Mesodermal cell (in vitro differentiated cells): ENCODE measurements at regions not wholly inside any gene's neighbourhood (a gene's known extent, or its start where the extent isn't known, plus 50 kb on each side); places are given as distances from the start of the nearest gene placed in this dataset.

Experiments
- H3K27ac ChIP-seq: 2 replicates; pipeline ENCODE4 v1.7.0; 2013; ENCODE audit warnings: mild to moderate bottlenecking, low read depth, low read length, moderate library complexity; ENCODE audit not compliant: severe bottlenecking
- H3K36me3 ChIP-seq: 2 replicates; pipeline ENCODE4 v1.7.1; 2013; ENCODE audit warnings: mild to moderate bottlenecking, low read length, moderate library complexity; ENCODE audit not compliant: control insufficient read depth, insufficient read depth
- H3K4me1 ChIP-seq: one replicate; pipeline ENCODE4 v1.7.1; 2013; ENCODE audit warnings: mild to moderate bottlenecking, low read length; ENCODE audit not compliant: insufficient read depth, control insufficient read depth, poor library complexity, severe bottlenecking
- H3K4me3 ChIP-seq: 2 replicates; pipeline ENCODE4 v1.7.0; 2013; ENCODE audit warnings: low read length, control low read depth, mild to moderate bottlenecking; ENCODE audit not compliant: insufficient read depth, poor library complexity, severe bottlenecking; ENCODE audit errors: extremely low read depth
- H3K9me3 ChIP-seq: 2 replicates; pipeline ENCODE4 v1.7.1; 2013; ENCODE audit warnings: mild to moderate bottlenecking, low read length, moderate library complexity; ENCODE audit not compliant: control insufficient read depth
- WGBS, 2 experiments: methylation state at CpG; one replicate each; pipeline ENCODE4 v1.1.5; 2013; ENCODE audit warnings: missing lambda C conversion rate in 2 of 2; ENCODE audit not compliant: insufficient coverage in 2 of 2; 5-methylcytosine and 5-hydroxymethylcytosine counted together

DNA sequence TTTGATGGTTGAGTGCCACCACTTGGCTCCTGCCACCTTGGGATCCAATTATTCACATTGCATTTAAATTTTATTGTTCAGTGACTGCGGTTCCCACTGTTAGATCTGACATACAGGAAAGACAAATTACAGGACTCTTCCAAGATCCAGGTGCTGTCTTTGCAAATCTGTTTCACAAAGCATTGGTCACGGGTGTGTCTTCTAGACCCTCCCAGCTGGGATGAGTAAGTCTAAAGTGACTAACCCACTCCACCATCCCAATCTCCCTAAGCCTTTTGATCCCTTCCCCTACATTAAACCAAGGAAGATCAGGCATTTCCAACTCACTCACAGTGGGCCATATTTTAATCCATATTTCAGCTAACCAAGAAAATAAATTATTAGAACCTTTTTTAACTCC is 1016.3 kb upstream of the CTNND2 start:
- Histone ChIP-seq H3K36me3 (no peaks in the 10 kb centered on the region), H3K9me3 (no peaks in the 10 kb centered on the region), H3K4me1 (no peaks in the 10 kb centered on the region), H3K4me3 (no peak overlapping the region), H3K27ac (no peak overlapping the region)
- 81% methylated on average over 2 of the region's 2 CpGs; no CpG with 5 or more reads in 1 of the 2 experiments for WGBS, 2 experiments

- Histone ChIP-seq H3K9me3 (no peaks in the 10 kb centered on the region), H3K4me3 (no peak overlapping the region)
- WGBS, 2 experiments: 90% methylated on average over 2 of the region's 4 CpGs; no CpG with 5 or more reads in 1 of the 2 experiments
These were observed 1006.9 kb upstream of the CTNND2 start for GRCh38 chr5:12911156-12911555.

DNA sequence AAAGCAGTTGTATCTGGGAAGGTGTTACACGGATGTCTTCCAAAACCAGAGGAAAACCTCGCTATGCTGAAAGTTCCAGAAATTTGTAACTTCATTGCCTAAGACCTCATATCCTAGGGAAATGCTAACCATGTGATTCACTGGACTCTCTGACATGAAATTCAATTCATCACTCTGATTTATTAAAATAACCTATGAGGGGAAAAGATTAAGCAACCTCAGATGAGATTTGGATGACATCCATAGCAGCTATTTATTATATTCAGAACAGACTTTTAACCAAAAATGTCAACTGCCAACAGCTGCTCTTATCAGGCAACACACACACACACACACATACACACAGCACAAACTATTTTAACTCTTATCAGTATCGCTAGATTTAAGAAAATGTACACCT is 1006.4 kb upstream of the CTNND2 start:
- no peaks in the 10 kb centered on the region for H3K4me1 ChIP-seq

More at GRCh38 chr5:12911156-12911555, 1006.9 kb upstream of the CTNND2 start:
- Histone ChIP-seq H3K27ac (no peak overlapping the region), H3K4me1 (no peaks in the 10 kb centered on the region), H3K36me3 (no peaks in the 10 kb centered on the region)

GRCh38 chr5:12902611-12903010 is 998.4 kb upstream of the CTNND2 start:
- Histone ChIP-seq H3K9me3 (no peaks in the 10 kb centered on the region), H3K4me1 (no peaks in the 10 kb centered on the region), H3K27ac (no peak overlapping the region), H3K4me3 (no peak overlapping the region), H3K36me3 (no peaks in the 10 kb centered on the region)
- 90 to 96% methylated on average over 3 of the region's 4 CpGs for WGBS, 2 experiments

More for the DNA sequence above, 1006.4 kb upstream of the CTNND2 start:
- 85 to 93% methylated on average over 2 of the region's 3 CpGs for WGBS, 2 experiments
- Histone ChIP-seq H3K9me3 (no peaks in the 10 kb centered on the region), H3K36me3 (no peaks in the 10 kb centered on the region), H3K4me3 (no peak overlapping the region), H3K27ac (no peak overlapping the region)

DNA sequence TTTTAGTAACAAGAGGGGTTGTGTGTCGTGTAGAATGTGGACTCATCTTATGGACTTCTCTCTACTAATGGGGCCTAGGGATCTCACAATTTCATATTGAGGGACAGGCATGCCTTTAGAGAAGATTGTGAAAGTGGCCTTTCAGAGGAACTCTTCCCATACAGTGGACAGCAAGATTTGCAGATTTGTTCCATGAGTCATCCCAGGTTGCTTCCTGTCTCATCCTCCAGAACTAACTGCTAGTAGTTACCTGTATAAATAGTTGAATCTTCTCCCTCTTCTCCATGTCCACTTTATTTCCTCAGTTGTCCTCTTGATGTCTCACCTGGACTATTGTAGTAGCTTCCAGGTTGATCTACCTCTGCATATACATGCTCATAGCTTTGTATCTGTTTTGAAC is 997.5 kb upstream of the CTNND2 start:
- WGBS, 2 experiments: no CpG with 5 or more reads among the region's 1 CpG
- Histone ChIP-seq H3K36me3 (no peaks in the 10 kb centered on the region), H3K27ac (no peak overlapping the region), H3K9me3 (no peaks in the 10 kb centered on the region), H3K4me1 (no peaks in the 10 kb centered on the region), H3K4me3 (no peak overlapping the region)

DNA sequence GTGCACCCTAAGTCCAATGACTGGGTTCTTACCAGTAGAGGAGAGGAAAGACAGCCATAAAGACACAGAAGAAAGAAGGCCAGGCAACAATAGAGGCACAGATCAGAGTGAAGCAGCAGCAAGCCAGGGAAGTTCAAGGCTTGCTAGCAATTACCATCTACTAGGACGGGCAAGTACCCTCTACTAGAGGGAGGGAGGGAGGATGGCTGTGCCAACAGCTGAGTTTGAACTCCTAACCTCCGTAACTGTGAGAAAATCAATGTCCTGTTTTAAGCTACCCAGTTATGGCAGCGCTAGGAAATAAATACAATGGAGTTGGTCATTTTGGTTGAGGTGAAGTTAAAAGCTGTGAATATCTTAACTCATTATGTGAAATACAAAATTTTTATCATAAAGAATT is 991.8 kb upstream of the CTNND2 start:
- Histone ChIP-seq H3K4me1 (no peaks in the 10 kb centered on the region), H3K36me3 (no peaks in the 10 kb centered on the region), H3K27ac (no peak overlapping the region), H3K4me3 (no peak overlapping the region), H3K9me3 (no peaks in the 10 kb centered on the region)
- 100% methylated on average over 1 of the region's 3 CpGs; no CpG with 5 or more reads in 1 of the 2 experiments for WGBS, 2 experiments

DNA sequence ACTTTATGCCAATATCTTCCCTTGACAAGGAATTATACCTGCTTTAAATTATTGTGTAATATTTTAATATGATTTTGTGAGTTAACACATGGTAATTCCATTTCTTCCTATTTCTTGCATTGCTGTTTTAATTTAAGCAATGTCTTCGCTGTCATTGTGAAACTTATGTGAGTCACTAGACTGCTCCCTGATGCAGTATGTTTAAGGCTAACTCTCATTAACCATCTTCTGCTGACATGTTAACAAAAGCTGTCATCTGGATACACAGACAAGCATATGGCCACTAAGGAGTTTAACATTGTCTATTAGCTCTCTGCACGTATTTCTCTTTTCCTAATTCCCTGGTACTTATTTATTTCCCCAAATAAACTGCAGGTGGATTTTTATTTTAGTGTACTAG is 980.8 kb upstream of the CTNND2 start:
- H3K36me3 ChIP-seq: no peaks in the 10 kb centered on the region
- no peak overlapping the region for H3K4me3 ChIP-seq
- no peaks in the 10 kb centered on the region for H3K4me1 ChIP-seq
- 100% methylated on average over 1 of the region's 2 CpGs; no CpG with 5 or more reads in 1 of the 2 experiments for WGBS, 2 experiments
- H3K9me3 ChIP-seq: no peaks in the 10 kb centered on the region
- no peak overlapping the region for H3K27ac ChIP-seq

DNA sequence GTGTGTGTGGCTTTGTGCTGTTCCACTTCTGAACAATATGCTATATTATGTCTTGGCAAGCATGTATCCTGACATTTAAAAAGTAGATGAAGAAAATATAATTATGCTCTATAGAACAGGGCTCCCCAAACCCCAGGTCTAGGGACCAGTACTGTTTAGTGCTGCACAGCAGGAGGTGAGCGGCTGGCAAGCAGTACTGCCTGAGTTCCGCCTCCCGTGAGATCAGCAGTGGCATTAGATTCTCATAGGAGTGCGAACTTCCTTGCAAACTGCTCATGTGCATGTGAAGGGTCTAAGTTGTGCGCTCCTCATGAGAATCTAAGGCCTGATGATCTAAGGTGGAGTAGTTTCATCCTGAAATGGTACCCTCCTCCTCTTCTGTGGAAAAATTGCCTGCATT is 979.1 kb upstream of the CTNND2 start:
- no peaks in the 10 kb centered on the region for H3K9me3 ChIP-seq

DNA sequence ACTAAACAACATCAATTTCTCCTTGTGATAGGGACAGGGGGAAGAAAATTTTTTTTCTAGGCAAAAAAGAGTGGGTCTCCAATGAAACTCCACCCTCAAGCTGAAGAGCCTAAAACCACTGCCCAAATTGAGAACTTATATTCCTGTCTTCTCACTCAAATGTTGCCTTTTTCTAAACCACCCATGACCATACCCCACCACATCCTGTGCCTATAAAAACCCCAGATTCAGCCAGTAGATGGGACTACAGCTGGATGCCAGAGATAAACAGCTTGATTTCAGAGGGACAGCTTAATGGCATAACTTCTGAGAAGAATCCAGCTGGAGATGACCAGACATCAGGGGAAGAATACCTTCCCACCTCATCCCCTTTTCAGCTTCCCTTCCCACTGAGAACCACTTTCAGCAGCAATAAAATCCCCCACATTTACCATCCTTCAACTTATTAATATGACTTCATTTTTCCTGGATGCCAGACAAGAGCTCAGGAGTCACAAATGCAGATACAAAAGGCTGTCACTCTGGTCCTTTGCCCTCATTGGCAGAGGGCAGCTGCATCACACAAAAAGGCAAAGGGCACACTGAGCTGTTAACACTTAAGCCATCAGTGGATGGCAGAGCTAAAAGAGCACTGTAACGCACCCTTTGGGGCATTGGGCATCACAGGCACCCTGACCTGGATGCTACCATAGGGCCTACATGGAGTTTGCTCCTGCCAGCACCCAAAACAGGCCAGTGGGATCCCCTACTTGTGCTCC is 972.5 kb upstream of the CTNND2 start:
- H3K9me3 ChIP-seq: no peaks in the 10 kb centered on the region
- no peaks in the 10 kb centered on the region for H3K36me3 ChIP-seq
- no peak overlapping the region for H3K27ac ChIP-seq
- no peak overlapping the region for H3K4me3 ChIP-seq
- H3K4me1 ChIP-seq: no peaks in the 10 kb centered on the region
- WGBS, 2 experiments: 80 to 86% methylated on average over 1 of the region's 1 CpG

More for the DNA sequence above, 979.1 kb upstream of the CTNND2 start:
- WGBS, 2 experiments: 89 to 100% methylated on average over 1 to 5 of the region's 5 CpGs
- Histone ChIP-seq H3K36me3 (no peaks in the 10 kb centered on the region), H3K4me3 (no peak overlapping the region), H3K27ac (no peak overlapping the region), H3K4me1 (no peaks in the 10 kb centered on the region)

DNA sequence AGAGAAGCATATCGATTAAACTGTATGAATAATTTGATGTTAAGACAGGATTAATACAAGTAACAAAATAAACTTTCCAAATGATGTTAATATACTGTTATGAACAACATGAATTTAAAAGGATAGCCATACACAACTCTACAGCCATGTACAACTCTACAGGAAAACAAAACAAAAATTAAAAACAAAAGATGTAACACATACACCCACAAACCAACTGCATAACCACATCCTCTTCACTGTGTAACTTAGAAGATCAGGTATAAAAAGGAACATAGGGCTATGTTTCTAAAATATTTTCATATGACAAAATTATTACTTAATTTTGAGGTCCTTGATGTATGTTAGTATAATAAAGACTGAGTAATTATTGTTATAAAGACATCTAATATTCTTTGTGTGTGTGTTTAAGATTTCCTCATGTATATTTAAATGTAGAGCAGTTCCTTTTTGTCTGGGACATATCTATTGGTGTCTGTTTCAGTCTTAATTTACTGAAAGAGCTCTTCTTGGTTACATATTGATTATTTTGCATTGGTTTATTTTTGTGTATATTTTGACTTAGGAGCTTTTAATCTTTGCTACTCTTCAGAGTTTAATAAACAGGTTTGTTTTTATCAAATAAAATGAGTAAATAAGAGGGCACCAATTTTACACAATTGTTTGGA is 966.8 kb upstream of the CTNND2 start:
- Histone ChIP-seq H3K4me1 (peaks cover 1% of the 10 kb centered on the region), H3K4me3 (no peak overlapping the region), H3K9me3 (no peaks in the 10 kb centered on the region), H3K27ac (no peak overlapping the region), H3K36me3 (no peaks in the 10 kb centered on the region)
- no CpG with 5 or more reads among the region's 1 CpG for WGBS, 2 experiments

DNA sequence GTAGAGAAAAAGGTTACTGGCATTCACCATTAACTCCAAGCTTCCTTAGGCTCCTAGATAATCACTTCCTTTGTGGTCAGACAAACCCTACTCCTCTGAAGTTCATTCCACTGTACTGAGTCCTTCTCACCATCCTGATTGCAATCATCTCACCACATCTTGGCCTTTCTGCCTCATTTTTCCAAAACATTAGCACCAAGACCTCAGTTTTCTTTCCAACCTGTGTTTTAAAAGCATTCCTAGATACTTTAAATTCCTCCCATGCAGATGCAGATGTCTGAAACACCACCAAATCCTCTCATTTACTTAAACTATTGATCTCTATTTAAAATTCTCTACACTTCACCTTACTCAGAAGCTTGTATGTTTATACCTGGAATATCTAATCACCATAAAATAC is 961.3 kb upstream of the CTNND2 start:
- no peak overlapping the region for H3K4me3 ChIP-seq
- no peaks in the 10 kb centered on the region for H3K9me3 ChIP-seq
- no peaks in the 10 kb centered on the region for H3K36me3 ChIP-seq
- H3K4me1 ChIP-seq: peaks cover 21% of the 10 kb centered on the region
- H3K27ac ChIP-seq: no peak overlapping the region
